ENCODE measurements at regions not wholly inside any gene's neighbourhood (a gene's known extent, or its start where the extent isn't known, plus 50 kb on each side); places are given as distances from the start of the nearest gene placed in this dataset.
"Not testable (repeated sequence)": the region's sequence is repeated elsewhere in the genome, so short reads cannot be mapped to it uniquely, and the experiment has no call there.

DNA sequence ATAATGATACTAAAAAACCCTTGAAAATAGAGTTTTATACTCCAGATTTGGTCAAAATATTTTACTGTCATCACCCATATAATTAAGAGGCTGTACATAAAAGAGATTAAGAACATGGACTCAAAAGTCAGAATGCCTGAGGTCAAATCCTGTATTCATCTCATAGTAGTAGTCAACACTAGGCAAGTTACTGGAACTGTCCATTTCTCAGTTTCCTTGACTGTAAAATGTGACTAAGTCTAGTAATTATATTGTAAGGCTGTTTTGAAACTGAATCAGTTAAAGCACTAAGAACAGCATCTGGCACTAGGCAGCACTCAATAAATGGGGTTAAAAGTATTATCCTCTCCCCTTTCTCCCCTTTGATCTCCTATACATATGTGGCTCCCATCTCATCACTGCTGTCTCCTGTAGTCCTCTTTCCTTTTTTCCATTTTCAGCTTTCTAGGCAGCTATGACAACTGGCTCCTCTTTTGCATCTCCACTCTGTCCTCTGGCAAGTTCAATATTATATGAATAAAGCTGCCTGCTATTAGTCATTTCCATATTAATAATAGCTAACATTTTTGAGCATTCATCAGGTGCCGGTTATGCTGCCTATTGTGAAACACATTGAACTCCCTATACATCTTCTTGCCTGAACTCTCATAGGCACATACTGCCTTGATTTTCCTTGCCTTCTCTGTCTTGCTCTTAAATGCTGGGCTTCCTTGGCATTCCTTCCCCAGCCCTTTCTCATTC lies 185.8 kb upstream of the NREP start:
- no peak for DNase-seq (ENCODE audit: low spot score)

- no peak for DNase-seq (ENCODE audit: low spot score)
These were observed 185.2 kb upstream of the NREP start for GRCh38 chr5:111942201-111942600.

DNA sequence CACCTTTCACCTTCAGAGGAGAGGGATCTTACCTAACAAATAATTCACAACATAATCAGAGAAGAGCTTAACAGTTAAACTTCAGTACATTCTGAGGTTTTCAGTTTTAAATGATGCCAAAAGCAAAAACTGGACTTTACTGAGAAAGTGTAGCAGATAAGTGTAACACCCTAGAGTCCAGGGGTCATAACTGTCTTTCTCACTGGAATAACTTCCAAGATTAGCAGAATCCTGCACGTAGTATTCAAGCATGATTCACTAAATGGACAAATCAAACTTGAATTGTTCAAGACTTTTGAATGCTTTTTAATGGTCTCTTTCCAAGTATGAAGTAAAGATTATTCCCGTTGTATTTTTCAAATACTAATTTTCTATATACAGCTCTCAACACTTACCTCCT lies 180.1 kb upstream of the NREP start:
- DNase-seq (ENCODE audit: low spot score) = no peak

DNA sequence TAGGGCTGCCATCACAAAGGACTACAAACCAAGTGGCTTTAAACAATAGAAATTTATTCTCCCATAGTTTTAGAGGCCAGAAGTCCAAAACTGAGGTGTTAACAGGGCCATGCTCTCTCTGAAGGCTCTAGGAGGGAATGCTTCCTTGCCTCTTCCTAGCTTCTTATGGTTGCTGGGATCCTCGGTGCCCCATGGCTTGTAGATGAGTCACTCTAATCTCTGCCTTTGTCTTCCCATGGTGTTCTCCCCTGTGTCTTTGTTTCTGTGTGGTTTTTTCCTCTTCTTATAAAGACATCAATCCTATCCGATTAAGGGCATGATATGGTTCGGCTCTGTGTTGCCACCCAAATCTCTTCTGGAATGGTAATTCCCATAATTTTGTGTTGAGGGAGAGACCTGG lies 178.8 kb upstream of the NREP start:
- DNase-seq (ENCODE audit: low spot score) = no peak

- no peak for DNase-seq (ENCODE audit: low spot score)
These were observed 178.0 kb upstream of the NREP start for GRCh38 chr5:111935009-111935408.

GRCh38 chr5:111934511-111934910 lies 177.5 kb upstream of the NREP start:
- DNase-seq (ENCODE audit: low spot score) = no peak

DNA sequence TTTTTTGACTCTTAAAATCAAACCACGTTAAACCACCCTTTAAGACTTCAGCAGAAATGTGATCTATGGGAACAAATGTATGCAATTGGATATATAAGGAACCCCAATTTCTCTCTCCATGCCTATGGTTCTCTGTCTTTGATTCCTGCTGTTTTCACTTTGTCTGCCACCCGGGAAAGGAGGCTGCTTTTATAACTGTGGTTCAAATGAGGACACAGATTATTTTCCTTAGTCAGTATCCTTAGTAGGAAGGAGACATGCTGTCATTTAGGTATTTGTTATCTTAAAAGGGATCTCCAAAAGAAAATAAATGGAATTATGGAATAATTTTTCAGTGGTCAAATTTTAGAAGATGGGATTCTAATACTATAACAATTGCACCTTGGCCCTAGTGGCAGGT lies 176.1 kb upstream of the NREP start:
- DNase-seq (ENCODE audit: low spot score) = no peak

DNA sequence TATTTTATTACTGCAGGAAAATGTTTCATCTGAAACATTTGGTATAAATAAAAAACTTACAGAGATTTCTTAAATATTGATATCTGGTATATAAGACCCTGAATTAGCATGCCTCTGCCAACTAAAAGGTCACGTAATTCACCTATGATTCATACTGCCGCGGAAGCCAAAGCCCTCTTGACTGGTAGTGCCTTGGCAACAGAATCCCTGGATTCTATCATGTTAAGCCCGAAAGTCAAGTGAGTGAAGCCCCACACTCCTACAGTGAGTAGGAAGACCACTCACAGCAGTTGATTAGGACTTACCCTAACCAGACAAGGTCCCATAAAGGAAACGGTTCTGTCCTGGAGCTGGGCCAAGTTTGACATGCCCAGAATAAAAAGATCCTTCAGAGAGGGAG lies 175.6 kb upstream of the NREP start:
- DNase-seq (ENCODE audit: low spot score) = no peak

GRCh38 chr5:111932199-111932598 lies 175.2 kb upstream of the NREP start:
- no peak for DNase-seq (ENCODE audit: low spot score)

GRCh38 chr5:111931655-111932054 lies 174.7 kb upstream of the NREP start:
- no peak for DNase-seq (ENCODE audit: low spot score)

GRCh38 chr5:111930905-111931461 lies 174.0 kb upstream of the NREP start:
- no peak for DNase-seq (ENCODE audit: low spot score)

DNA sequence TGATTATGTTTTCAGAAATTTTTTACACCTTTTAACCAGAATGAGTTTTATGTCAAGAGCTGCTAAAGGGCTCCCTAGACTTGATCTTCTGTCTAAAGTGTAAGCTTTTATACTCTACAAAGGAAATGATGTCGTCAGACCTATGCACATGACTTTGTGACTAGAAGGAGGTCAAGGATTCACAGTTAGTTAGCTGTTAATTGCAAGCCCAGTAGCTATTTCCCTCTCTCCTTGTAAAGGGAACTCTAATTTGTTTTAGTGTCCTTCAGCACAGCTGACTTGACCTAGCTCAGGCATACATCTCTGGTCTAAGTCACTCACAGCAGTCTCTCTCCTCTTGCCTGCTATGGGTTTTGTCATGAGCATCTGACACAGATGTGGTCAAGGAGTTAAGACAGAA lies 173.5 kb upstream of the NREP start:
- no peak for DNase-seq (ENCODE audit: low spot score)

GRCh38 chr5:111929867-111930266 lies 172.9 kb upstream of the NREP start:
- no peak for DNase-seq (ENCODE audit: low spot score)

GRCh38 chr5:111929261-111929660 lies 172.3 kb upstream of the NREP start:
- DNase-seq (ENCODE audit: low spot score) = no peak

DNA sequence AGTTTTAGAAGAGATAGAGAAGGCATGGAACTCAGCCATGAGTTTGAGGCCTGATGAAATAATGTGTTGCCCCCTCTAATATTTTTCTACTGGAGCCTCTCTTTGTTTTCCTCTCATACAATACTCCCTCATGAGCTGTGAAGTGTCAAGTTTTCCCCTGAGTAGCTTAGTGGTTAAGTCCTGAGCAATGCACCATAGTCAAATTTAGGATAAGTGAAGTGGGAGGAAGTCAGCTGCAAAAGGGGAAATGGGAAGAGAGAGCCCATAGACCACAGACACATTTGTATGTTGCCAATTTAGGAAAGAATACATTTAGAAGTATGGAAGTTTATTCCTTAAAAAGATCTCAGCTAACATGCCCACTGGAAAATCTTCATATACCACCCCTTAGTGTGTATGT lies 171.5 kb upstream of the NREP start:
- DNase-seq (ENCODE audit: low spot score) = no peak

DNA sequence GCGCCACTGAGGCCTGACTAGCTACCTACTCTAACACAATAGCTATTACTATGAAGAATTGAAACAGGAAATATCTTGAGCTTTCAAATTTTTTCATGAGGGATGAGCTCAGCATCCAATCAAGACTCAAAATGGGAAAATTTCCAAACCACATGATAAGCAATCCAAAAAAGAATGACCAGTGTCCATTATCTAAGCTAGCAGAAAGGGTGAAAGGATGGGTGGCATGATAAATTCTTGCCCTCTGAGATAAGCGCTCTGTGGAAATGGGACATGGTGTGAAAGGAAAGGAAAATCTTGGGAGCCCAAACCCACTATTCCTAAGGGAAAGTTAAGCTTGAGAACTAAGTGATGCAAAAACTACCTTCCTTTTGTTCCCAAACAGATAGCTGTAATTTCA lies 170.2 kb upstream of the NREP start:
- DNase-seq (ENCODE audit: low spot score) = no peak

GRCh38 chr5:111926026-111926425 lies 169.0 kb upstream of the NREP start:
- no peak for DNase-seq (ENCODE audit: low spot score)

DNA sequence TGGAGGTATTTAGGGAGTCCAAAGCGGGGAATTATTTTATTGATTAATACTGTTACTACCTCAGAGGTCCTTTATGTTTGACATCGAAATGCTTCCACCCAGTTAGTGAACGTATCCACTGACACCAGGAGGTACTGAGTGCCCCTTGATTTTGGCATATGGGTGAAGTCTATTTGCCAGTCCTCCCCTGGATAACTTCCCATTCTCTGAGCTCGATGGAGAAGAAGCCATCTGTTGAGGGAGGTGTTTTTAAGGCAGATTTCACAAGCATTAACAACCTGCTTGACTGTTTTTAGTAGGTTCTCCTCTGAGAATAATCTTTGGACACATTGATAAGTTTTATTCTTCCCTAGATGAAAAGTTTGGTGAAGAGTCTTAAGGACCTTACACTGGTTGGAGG lies 165.3 kb upstream of the NREP start:
- DNase-seq (ENCODE audit: low spot score) = no peak

GRCh38 chr5:111921691-111922090 lies 164.7 kb upstream of the NREP start:
- DNase-seq (ENCODE audit: low spot score) = not testable (repeated sequence)

- no peak for DNase-seq (ENCODE audit: low spot score)
These were observed 158.1 kb upstream of the NREP start for GRCh38 chr5:111914966-111915636.

DNA sequence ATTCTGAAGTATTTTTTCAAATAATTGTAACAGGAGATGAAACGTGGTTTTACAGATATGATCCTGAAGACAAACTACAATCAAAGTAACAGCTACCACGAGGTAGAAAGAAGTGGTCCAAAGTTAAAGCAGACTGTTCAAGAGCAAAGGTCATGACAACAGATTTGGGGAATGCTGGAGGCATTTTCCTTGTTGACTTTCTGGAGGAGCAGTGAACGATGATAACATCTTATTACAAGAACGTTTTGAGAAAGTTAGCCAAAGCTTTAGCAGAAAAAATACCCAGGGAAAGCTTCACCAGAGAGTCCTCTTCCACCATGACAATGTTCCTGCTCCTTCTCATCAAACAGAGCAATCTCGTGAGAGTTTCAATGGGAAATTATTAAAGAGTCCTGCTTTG lies 145.4 kb upstream of the NREP start:
- DNase-seq (ENCODE audit: low spot score) = no peak

DNA sequence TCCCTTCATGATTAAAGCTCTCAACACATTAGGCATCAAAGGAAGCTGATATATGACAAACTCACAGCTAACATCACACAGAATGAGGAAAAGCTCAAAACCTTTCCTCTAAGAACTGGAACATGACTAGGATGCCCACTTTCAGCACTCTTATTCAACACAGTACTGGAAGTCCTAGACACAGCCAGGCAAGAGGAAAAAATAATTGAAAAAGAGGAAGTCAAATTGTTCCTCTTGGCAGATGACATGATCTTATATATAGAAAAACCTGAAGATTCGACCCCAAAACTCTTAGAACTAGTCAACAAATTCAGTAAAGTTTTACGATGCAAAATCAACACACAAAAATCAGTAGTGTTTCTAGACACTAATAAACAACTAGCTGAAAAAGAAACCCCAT lies 144.3 kb upstream of the NREP start:
- DNase-seq (ENCODE audit: low spot score) = no peak

DNA sequence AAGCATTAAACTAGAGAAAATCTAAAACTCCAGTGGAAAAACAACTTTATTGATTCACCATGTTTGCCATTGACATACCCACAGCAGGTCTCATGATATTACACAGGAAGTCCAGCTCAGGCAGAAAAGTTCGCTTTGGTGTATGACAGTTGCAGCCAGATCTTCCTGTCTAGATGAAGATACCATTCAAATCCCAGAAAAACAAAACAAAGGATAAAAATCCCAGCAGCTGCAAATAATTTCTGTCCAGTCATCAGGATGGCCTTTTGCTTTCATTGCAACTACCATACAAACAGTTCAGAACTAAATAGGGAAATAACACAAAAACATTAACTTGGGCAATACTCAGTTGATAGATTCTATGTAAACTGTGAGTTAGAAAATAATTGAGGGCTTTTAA lies 136.0 kb upstream of the NREP start:
- DNase-seq (ENCODE audit: low spot score) = no peak

Data from A172 (cell line).